ENCODE measurements at regions not wholly inside any gene's neighbourhood (a gene's known extent, or its start where the extent isn't known, plus 50 kb on each side); places are given as distances from the start of the nearest gene placed in this dataset.

DNA sequence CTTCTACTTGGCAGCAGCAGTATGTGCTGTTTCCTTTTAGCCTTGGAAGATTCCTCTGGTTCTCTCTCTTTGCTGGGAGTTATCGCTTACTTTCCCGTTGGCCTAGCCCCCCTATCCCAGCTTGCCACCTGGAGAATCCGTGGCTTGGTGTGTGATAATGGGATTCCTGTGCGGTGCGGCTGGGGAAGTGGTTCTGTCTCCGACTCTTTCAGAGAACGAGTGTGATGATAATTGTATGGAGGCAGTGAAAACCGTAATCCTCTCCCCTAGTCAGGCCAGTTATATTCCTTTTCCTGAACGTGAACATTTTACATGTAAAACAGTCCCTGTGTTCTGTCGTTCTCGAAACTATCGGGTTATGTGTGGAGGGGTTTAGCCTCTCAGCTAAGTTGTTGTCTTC is 300.1 kb upstream of the C2CD4B start:
- DNase-seq: no peak

DNA sequence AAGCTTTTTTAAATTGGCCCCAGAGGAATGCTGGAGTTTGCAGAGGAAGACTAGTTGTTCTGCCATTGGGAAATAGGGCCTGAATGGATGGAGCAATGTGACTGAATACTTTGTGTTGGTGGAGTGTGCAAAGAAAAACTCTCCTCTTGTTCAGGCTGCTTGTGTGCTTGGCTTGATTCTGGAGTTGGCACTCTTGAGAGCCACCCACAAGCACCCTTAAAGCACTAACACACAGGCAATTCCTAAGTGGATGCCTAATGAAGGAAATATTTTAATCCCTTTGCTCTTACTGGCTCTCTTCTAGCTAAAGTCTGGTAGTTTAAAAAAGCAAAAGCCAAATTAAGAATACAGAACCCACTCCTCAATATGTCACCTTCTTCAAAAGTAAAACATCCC is 304.4 kb upstream of the C2CD4B start:
- peak in 6 of 51 donors; percentile 6 to 69 (median 34) for DNase-seq

DNA sequence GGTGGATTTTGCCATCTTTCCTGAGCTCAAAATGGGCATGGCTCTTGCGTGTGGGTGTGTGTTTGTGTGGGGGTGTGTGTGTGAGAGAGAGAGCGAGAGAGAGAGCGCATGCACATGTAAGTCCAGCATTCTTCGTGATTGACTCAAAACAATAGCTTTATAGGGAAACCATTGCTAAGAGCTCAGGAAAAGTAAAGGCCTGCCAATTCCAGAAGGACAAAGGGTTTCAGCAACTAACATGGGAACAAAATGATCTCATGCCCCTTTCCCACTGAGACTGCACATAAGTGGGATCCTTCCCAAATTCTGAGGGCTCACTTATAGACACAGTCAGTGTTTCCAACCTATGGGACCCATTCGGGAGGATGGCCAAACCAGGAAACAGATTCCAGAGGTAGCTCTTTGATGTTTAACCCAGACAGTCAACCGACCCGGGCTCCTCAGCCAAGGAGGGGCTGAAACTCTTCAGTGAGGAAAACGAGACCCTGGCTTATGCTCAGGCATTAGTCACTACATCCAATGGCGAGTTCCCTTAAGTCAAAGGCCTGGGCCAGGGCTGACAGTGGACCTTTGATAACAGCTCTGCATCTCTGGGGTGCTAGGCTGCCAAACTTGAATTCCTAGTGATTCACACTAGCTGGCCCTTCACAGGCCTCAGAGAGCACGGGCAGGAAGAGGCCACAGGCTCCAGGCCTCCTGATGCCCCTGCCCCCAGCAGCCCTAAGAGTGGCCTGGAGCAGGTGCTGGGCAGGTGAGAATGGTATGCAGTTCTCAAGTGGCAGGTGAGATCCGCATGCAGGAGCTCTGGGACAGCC is 305.0 kb upstream of the C2CD4B start:
- peak in 8 of 51 donors; percentile 8 to 67 (median 24) for DNase-seq

DNA sequence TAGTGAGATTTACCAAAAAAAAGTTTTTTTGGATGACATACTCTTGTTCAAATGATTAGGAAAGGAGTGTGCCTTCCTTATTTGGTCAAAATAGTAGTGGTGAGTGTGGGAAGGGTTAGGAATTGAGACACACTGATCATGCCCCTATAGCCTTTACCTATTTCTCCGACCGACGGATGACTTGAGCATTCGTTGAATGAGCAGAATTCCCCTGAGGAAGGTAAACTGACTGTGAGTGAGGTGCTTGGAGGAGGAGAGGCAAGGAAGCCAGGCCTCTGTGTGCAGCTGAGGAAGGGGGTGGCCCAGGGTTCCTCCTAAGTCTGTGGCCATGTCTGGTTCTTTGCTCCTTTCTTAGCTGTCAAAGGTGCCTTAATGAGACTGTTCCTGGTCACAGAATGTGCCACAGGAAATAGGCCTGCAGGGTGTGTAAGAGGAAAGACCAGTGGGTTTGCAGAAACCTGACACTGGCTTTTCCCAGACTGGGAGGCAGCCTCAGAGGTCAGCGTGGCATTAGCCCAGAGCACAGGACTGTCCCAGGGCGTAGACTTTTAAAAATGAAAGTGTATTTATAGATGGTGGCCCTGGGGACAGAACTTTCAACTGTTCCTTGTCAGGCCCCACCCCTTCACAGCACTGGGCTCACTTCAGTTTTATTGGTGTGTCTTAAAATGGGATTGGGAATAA is 307.7 kb upstream of the C2CD4B start:
- no peak for DNase-seq

DNA sequence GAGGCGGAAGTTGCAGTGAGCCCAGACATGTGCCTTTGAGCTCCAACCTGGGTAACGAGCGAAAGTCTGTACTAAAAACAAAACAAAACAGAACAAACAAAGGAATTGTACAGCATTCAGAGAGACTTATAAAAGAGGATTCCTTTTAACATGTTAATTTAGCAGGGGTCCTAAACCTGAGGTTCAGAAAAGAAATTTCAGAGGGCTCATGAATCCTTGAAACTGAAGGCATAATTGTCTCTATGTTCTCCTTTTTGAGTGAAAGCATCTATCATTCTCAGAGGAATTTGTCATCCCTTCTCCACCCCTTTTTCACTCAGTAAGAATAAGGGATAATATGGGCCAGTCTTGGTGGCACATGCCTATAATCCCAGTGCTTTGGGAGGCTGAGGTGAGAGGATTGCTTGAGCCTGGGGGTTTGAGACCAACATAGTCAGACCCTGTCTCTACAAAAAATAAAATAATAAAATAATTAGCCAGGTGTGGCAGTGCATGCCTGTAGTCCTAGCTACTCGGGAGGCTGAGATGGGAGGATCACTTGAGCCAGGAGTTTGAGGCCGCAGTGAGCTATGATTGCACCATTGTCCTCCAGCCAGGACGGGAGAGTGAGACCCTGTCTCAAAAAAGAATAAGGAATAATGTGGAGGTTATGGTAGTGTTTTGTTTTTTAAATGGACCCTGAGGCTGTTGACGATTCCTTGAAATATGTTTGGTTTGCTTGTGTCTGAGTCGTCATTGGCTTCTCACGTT is 309.1 kb upstream of the C2CD4B start:
- no peak for DNase-seq

DNA sequence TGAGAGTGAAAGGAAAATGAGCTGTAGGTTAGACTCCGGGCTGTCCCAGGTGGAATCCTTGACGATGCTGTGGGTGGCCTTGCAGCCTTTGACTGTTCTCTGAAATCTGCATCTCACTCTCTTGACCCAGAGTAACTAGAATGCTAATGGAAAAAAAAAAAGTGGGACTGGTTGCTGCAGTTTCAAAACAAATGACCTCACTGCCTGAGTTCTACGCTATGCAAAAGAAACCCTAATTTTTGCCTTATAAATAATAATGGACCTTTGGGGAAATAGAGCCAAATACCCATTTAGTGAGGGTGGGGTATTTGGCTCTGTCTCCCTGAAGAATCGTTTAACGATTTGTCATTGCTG is 309.7 kb upstream of the C2CD4B start:
- no peak for DNase-seq

DNA sequence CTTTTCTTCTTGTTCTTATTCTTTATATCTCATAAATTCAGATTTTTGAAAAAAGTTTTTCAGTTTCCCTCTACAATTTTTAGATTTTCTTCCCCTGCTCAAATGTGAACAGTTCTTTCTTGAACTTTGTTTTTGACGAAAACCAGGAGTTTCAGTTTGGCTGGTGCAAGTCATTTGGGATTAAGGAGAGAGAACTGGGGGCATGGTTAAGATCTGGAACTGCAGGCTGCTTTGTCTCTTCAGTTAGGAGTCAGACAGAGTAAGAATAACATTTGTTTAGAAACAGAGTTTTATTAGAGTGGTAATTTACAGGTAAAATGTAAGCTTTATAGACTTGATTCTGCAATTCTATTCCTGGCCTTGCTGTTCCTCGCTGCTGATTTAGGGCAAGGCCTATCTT is 310.5 kb upstream of the C2CD4B start:
- DNase-seq: no peak

DNA sequence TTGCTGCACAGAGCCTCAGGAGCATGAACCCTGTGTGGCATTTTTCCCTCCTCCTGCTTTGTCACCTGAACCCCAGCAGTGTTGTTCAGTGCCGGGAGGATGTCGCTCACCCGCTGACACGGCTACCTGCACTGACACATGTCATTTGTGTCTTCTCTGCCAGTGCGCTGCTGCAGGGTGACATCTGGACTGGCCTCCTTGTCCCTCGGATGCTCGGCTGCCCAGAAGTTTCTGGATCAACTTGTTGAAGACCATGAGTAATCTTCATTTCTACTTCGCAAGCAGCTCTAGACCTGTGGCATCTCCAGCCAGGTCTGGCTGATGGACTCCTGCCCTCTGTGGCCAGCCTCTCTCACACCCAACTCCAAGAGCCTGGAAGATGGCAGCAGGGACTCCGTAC is 311.1 kb upstream of the C2CD4B start:
- no peak for DNase-seq

DNA sequence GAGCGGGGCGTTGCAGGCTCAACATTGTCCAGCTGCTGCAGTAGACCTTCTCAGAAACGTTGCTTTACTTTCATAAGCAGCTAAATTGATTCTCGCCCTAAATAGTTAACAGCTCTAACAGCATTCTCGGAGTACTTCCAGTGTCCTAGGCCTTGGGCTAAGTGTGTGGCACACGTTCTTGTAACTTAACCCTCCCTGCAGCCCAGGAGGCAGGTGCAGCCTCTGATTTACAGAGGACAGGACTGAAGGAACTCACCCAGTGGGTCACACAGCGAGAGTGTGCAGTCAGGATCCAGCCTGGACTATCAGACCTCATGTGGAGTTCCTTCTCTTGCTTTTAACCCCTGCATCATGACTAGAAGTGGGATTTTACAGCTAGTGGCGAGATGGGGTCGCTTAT is 312.8 kb upstream of the C2CD4B start:
- no peak for DNase-seq

DNA sequence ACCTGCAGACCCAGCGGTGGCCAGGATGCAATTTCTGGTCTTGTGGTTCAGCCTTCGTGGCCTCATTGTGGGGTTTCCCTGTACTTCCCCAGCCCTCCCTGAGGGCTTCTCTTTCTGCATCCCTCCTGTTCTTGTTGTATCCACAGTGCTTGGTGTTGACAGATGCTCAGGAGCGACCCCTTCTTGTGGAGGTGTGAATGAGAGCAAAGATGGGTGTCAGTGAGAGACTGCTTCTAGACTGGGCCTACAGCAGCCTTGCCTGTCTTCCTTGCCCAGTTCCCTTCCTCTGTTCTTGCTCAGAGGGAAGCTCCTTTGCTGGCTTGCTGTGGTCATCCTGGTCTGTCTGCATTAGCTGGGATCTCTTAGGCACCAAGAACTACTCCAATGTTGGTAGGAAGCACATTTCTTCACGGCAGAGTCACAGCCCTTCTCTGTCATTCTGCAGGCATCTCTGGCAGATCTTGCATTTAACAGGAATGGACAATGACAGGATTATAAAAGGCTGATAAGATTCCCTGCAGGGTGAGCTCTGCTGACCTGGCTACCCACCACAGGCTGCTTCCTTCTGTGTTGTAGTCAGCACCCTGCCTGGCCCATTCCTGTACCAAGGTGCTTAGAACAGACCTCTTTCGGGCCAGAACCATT is 317.8 kb upstream of the C2CD4B start:
- no peak for DNase-seq

DNA sequence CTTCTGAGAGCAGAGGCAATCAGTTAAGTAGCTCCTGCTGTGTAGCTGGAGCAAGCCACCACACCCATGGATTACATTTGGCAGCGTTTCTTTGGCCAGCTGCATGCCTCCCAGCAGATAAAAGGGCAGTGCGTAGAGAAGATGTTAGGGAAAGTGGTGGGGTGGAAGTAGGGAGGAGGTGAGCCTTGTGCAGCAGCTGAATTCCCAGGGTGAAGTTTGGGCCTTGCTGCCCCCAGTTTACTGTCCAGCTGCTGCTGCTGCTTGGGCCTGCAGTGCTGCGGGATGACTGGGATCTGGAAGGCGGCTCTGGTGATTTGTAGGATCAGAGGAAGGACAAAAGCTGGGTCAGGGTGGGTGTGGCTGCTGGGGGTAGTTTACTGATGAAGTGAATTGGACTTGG is 318.7 kb upstream of the C2CD4B start:
- DNase-seq: no peak

DNA sequence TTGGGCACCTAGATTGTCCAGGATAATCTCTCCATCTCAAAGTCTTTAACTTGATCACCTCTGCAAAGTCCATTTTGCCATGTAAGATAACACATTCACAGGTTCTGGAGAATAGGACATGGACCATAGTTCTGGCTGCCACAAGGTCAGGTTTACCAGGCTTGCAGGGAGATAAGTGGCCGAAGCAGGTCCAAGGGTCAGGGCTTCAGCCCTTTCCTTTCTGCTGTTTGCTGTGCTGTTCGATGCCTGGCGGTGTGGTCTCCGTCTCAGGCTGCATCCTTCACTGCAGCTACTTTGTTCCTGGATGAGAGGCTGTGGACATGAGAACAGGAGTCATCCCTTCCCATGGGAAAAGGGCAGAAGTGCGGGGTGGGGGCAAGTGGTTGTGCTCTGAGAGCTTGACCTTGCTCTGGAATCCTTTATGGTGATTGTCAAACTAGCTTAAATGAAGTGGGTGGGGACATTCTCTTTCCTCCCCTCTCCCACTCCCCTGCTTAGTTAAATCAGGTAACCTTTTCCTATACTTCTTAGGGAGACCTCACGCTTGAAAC is 320.2 kb upstream of the C2CD4B start:
- no peak for DNase-seq

DNA sequence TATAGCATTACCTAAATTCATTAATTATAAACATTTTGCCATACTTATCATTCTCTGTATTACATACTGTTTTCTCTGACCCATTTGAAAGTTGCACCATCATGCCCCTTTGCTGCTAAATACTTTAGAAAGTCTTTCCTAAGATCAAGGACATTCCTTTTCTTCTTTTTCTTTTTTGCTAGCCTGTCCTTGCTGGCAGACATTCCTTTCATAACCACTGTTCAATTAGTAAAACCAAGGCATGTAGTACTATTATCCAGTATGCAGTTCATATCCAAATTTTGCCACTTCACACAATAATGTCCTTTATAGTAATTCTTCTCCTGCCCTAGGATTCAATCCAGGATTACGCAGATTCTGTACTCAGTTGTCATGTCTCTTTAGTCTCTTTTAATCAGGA is 321.0 kb upstream of the C2CD4B start:
- DNase-seq: no peak

DNA sequence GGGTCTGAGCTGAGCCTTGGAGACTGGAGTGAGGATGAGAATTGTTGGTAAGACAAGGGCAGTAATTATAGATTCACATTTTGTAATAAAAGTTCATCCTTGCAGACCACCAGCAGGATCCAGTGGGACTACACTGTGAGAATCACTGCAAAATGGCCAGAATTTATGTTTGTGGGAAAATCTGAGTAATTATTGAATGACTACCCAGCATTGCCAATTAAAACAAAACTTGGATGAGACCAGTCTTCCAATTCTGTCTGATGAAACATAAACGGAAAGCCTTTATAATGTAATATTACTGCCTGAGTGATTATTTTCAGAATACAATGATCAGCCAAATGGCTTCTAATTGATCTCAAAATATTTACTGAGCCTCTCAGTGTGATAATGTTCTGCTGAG is 323.3 kb upstream of the C2CD4B start:
- no peak for DNase-seq

DNA sequence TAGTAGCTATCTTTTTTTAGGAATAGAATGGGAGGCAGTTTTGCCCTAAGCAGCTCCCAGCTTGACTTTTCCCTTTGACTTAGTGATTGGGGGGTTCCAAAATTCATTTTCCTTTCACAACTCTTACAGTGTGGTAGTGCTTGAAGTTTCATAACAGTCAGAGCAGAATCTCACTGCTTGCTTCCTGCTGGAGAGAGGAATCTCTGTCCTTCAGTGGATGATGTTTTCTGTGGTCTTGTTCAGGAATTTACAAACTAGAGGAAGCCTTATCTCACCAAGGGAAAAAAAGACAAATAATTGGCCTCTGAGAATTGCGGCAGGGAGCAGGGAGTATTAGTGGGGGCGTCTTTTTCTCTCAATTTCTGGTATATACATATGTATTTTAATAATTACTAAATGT is 326.6 kb upstream of the C2CD4B start:
- DNase-seq: no peak

DNA sequence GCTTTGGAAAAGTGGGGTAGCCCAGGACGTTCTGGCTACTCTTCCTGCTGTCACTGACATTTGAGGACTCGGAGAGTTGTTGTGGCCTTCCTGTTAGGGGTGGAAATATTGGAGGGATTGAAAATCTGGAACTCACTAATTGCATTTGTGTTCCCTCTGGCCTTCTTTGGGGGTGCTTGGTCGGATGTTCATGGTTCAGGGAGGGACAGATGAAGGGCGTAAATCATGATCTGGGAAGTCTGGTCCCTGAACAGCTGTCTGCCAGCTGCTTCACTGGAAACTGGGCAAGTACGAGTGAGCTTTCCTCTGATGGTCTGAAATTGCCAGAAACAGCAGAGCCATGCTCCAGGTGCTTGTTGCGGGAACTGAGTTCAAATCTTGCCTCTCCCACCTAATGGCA is 327.8 kb upstream of the C2CD4B start:
- no peak for DNase-seq

DNA sequence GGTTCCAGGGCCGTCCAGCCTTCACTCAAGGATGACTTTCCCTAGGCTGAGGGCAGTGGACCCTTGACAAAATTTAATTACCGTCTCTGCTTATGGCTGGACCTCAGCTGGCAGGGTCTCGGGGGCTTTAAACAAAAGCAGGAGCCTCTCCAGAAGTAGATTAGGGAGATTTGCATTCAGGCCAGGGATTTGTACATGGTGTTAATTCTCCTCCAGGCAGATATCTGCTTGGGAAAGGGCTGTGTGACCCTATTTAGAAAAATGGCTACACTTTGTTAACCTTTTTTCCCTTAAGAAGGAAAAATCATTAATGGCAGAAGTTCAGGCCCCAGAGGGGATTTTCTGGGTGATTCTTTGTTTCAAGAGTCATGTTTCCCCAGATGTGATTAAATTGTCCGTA is 329.1 kb upstream of the C2CD4B start:
- no peak for DNase-seq

DNA sequence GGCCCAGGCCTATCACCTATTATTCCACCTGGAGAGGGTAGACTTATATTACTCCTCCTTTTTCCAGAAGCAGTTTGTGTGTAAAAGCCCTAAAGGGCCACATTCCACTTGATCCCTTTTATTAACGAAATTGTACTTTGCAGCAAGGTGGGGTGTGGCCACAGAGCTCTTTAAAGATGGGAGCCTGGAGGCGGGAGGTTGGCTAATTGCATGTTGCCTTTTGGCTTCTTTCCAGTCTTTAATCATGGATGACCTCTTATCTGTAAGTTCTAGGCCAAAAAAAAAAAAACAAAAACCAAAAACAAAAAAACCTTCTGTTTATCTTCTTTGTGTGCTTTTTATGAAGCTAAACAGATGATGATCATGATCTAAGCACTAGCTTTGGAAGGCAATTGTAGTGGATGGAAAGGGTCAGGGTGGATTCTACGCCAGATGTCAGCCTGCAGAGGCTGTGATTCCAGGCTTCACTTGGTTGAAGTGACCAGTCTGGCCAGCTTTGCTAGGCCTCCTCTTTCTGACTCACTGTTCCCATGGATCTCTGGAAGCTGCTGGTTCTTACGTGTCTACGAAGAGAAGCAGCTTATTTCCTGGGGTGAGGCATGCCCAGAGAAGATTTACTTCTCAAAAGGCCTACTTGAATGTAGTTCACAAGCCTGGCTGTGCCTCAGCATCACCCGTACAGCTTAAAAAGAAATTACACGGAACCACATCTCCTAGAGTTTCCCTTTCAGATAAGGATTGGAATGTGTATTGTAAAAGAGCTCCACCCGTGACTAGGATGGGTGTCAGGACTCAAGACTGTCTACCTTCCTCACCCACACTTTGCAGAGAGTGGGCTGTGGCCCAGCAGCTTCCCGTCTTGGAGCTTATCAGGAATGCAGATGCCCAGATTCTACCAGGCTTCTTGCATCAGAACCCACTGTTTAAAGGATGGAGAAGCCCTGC is 330.9 kb upstream of the C2CD4B start:
- DNase-seq: peak in 11 of 51 donors; percentile 1 to 57 (median 18)

DNA sequence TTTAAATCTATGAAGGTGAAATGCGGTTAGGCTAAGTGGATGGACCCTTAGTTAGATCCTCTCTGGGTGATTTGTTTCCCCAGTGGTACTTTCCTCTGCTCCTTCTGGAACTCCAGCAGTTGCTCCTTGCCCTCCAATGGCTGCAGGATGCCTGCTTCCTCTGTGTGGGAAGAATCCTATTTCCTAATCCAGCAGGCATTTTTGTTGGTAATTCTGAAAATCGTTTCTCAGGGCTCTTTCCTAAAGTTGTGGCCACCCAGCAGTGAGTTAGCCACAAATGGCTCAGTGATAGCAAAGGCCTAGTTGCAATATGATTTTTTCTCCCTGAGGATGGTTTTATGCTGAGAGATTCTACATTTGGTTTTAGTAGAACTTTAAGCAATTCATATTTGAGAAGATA is 332.3 kb upstream of the C2CD4B start:
- no peak for DNase-seq

DNA sequence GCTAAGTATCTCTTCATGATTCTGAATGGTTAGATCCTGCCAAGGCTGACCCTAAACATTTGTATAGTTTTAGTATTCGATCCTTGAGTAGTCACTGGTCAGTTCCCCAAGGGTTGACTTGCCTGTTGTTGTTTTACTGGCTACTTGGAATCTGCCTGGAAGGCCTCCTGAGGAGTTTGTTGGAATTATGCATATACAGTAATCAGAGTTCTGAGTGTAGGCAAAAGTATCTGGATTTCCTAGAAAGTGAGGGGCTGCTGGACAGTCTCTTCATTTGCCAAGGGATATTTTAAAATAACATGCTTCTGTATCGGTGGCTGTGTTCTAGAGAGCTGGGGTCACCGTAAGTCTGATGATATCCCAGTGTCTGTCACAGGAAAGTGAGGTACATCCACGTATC is 333.2 kb upstream of the C2CD4B start:
- no peak for DNase-seq

DNA sequence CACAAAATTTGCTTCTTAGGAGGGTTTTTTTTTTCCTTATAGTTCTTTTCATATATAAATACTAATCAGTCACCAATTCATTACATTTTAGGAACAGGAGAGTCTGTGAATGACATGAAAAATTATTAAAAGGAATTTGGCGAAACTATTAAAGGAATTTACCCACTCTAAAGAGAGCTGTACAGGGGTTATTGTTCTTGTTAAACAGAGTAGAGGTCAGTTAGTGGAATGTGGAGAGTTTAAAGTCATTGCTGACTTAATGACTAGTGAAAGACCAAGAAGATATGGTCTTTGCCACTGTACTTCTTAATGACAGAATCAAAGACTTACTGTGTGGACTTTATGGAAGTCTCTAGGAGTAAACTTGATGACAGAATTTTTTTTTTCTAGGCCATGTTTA is 333.6 kb upstream of the C2CD4B start:
- no peak for DNase-seq

Data from hypothalamus (tissue), 51 donors.